IPS-15b (cell line): ENCODE measurements at regions not wholly inside any gene's neighbourhood (a gene's known extent, or its start where the extent isn't known, plus 50 kb on each side); places are given as distances from the start of the nearest gene placed in this dataset.
A peak's percentile ranks its signal among the peaks of the same experiment; 100 is the strongest.

Experiments used
- H3K27me3 ChIP-seq: one replicate; pipeline ENCODE4 v1.6.1; 2013; ENCODE audit warnings: low read length; ENCODE audit not compliant: control insufficient read depth, insufficient read depth
- H3K36me3 ChIP-seq: one replicate; pipeline ENCODE4 v1.6.1; 2013; ENCODE audit warnings: low read length; ENCODE audit not compliant: control insufficient read depth, insufficient read depth
- H3K4me1 ChIP-seq: one replicate; pipeline ENCODE4 v1.6.1; 2013; ENCODE audit warnings: mild to moderate bottlenecking, low read length; ENCODE audit not compliant: control insufficient read depth, insufficient read depth
- H3K4me3 ChIP-seq: one replicate; pipeline ENCODE4 v1.5.1; 2013; ENCODE audit warnings: low read depth, low read length
- H3K9ac ChIP-seq: one replicate; pipeline ENCODE4 v1.6.1; 2013; ENCODE audit warnings: low read depth, mild to moderate bottlenecking, low read length
- H3K9me3 ChIP-seq: one replicate; pipeline ENCODE4 v1.6.1; 2013; ENCODE audit warnings: mild to moderate bottlenecking, low read length; ENCODE audit not compliant: control insufficient read depth, insufficient read depth

DNA sequence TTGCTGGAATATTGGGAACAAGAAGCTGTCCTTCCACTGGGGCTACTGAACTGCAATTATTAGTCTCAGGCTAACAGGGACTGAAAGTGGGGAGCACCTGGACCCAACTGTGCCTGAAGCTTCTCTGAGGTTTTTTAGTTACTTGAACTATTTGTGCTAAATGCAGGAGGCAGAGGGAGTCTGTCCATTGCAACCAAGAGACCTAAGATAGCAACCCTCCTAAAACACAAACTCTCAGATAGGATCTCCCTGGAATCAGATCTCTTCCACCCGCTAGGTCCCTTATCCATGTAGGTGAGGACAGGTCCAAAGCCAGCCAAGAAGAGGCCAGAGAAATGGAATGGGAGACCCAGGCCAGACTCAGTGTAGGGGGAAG is 58.1 kb downstream of the NCOR2 start:
- peaks cover 20% of the 10 kb centered on the region for H3K4me1 ChIP-seq
- H3K9ac ChIP-seq = no peak overlapping the region
- no peaks in the 10 kb centered on the region for H3K36me3 ChIP-seq
- no peak overlapping the region for H3K4me3 ChIP-seq
- H3K9me3 ChIP-seq = no peaks in the 10 kb centered on the region
- no peaks in the 10 kb centered on the region for H3K27me3 ChIP-seq

DNA sequence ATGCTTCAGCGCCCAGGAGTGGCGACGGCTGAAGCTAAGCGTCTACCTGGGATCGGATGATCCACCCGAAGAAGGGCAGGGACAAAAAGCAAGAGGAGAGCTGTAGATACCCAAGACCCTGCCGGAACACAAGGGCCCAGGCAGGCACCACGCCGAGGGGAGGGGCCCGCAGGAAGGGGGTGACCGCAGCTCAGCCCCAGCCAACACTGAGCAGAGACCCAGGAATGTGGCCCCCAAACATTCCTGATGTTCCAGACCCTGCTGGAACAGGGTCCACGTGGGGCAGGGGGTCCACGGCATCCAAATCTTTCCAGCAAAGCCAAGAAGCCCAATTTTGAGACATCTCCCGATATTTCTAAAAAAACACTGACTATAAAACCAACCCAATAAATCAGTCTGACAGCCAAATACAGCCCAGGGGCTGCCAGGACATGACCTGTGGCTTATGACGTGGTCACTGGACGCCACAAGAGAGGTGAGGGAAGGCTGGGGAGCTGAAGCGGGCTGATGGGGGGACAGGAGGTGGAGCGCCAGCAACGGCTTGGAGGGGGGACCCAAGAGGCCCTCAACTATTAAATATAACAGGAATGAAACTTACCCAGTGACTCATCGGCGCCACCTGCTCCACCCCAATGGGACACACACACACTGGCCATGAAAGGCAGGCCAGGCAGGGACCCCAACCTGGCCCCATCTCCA is 58.9 kb downstream of the NCOR2 start:
- H3K9ac ChIP-seq = no peak overlapping the region
- H3K4me1 ChIP-seq = peaks cover 17% of the 10 kb centered on the region
- H3K27me3 ChIP-seq = no peaks in the 10 kb centered on the region
- H3K4me3 ChIP-seq = no peak overlapping the region
- no peaks in the 10 kb centered on the region for H3K36me3 ChIP-seq
- no peaks in the 10 kb centered on the region for H3K9me3 ChIP-seq

DNA sequence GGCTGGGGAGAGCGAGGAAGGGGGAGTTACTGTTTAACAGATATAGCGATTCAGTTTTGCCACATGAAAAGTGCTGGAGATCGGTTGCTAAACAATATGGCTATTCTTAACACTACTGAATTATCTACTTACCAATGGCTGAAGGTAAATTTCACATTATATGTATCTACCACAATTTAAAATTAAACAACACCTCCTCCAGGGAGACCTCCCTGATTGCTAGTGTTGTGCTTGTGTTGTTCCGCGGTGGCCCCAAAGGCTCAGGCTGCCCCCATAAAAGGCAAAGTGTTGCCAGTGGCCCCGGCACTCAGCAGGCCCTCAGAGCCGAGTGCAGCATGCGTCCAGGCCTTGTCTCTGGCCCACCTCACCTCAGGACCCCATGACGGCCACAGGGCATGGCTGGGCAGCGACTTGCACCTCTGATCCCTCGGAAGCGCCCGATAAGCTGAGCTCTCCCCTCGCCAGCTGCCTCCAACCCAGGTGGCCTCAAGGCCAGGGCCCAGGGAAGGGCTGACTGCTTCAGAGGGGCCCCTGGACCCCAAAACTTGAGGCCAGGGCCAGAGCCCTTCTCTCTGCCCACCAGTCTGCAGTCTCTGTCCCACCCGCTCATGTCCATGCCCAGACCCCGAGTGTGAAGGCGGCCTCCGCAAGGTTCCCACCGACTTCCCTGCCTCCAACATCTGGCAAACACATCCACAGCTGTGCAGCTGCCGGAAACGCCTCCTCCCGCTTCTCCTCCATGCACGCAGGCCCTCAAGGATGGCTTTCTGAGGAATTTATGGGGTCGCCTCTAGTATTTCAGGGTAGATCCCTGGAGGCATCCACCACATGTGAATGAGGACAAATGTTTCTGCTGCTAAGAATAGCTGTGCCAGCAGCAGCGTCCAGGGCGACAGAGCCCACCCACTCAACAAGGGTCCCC is 60.0 kb downstream of the NCOR2 start:
- Histone ChIP-seq H3K27me3 (no peaks in the 10 kb centered on the region), H3K9me3 (no peaks in the 10 kb centered on the region), H3K9ac (no peak overlapping the region), H3K4me3 (no peak overlapping the region), H3K36me3 (no peaks in the 10 kb centered on the region), H3K4me1 (peaks cover 7% of the 10 kb centered on the region)

DNA sequence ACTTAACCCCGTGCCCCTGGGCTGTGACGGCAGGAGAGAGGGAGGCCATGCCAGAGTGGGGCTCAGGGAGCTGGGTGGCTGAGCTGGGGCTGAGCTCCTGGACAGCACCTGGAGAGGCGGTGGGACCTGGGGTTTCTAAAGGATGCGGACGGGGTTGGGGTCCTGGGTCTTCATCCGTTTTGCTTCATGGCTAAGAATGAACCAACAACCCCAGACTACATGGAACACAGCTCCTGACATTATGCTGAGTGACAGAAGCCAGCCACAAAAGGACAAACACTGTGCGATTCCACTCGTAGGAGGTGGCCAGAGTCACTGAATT is 60.6 kb downstream of the NCOR2 start:
- Histone ChIP-seq H3K4me1 (peaks cover 7% of the 10 kb centered on the region), H3K9me3 (no peaks in the 10 kb centered on the region), H3K36me3 (no peaks in the 10 kb centered on the region), H3K27me3 (no peaks in the 10 kb centered on the region), H3K4me3 (no peak overlapping the region), H3K9ac (no peak overlapping the region)

DNA sequence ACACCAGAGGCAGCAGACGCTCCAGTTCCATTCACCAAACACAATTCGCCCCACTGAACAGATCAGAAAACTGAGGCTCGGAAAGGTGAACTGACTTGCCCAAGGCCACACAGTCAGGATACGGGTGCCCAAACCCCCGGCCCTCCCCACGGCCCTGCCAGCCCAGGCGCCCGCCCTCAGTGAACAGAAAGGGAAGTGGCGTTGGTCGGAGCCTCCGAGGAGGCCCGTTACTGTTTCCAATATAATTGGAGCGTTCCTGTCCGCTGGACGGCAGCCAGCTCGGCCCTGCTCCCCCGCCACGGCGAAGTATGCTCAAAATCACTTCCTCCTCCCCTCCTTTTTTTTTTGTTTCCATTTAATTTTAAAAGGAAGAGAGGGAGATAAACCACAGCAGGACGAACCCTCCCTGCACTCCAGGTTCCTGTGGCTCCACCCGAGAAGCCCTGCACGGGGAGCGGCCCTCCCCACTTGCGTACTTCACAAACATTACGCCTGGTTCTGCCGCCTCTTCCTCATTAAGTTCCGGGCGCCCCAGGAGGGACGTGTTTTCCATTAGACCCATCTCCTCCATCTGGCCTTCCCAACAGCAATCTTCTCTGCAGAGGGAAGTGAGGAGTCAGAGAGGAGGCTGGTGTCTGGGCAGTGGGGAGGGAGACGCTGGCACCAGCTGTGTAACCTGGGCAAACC is 61.1 kb downstream of the NCOR2 start:
- Histone ChIP-seq H3K4me1 (peaks cover 7% of the 10 kb centered on the region), H3K4me3 (no peak overlapping the region), H3K9ac (no peak overlapping the region)

DNA sequence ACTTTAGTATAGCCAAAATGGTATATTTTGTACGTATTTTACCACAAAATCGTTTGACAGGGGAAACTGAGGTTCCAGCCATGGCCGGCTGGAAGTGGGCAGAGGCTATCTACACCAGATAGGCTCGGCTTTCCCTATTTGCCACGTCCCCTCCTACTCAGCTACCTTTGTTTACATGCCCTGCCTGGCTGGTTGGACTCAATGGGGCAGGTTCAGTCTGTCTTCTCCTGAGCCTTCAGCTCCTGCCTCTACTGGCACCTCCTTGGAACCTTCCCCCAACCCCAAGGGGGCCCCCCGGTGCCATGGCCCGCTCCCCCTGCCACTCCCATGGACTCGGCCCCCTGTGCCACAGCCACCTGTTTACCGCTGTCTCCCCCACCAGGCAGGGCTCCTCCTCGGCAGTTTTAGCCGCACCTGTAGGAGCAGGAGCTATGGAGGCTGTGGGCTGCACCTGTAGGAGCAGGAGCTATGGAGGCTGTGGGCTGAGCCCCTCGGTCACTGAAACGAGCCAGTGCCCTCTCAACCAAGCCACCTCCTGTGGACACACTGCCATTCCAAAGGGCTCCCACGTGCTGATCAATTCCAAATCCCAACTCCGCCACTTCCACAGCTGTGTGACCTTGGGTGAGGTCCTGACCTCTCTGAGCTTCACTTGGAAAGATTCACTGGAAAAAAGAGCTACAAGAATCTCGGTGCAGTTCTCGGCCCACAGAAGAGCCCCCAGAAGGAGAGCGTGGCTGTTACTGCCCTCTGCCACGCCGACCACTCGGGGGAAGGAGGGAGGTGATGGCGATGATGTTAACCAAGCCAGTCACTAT is 62.2 kb downstream of the NCOR2 start:
- H3K9me3 ChIP-seq = no peaks in the 10 kb centered on the region
- peaks cover 7% of the 10 kb centered on the region for H3K4me1 ChIP-seq
- no peak overlapping the region for H3K4me3 ChIP-seq
- H3K36me3 ChIP-seq = no peaks in the 10 kb centered on the region
- H3K9ac ChIP-seq = no peak overlapping the region
- H3K27me3 ChIP-seq = no peaks in the 10 kb centered on the region

More for the DNA sequence above, 61.1 kb downstream of the NCOR2 start:
- Histone ChIP-seq H3K9me3 (no peaks in the 10 kb centered on the region), H3K27me3 (no peaks in the 10 kb centered on the region), H3K36me3 (no peaks in the 10 kb centered on the region)

DNA sequence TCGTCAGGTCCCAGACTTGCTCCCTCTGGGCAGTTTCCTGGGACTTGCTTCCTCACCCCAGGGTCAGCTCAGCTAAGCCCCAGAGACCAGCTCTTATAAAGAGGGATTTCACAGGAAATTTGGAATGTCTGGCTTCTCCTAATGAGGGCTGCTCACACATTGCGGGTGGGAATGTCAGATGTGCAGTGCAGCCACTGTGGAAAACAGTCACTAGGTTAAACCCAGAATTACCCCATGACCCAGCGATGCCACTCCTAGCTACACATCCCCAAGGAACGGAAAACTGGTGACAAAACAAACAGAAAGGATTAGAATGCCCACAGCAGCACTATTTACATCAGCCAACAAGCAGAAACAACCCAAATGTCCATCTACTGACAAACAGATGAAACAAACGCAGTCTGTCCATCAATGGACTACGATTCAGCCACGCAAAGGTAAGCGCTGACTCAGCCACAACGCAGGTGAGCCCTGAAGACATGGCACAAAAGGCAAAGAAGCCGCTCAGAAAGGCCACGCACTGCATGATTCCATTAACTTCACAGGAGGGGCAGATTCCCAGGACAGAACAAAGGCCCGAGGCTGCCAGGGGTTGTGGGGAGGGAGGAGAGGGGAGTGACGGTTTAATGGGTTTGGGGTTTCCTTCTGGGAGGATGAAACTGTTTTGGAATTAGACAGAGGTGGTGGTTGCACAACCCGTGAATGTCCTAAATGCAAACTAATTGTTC is 63.0 kb downstream of the NCOR2 start:
- no peaks in the 10 kb centered on the region for H3K9me3 ChIP-seq
- H3K4me1 ChIP-seq = peaks cover 9% of the 10 kb centered on the region
- H3K4me3 ChIP-seq = no peak overlapping the region
- H3K9ac ChIP-seq = no peak overlapping the region
- H3K36me3 ChIP-seq = no peaks in the 10 kb centered on the region
- H3K27me3 ChIP-seq = no peaks in the 10 kb centered on the region

DNA sequence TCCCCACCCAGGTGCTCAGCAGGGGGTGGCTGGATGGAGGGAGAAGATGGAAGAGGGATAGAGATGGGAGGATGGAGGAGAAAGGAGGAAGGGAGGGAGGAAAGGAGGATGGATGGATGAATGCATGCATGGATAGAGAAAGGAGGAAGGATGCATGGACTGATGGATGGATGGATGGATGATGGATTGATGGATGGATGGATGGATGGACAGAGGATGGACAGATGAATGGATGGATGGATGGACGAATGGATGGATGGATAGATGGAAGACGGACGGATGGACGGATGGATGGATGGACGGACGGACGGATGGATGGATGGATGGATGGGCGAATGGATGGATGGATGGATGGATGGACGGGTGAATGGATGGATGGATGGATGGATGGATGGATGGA is 64.1 kb downstream of the NCOR2 start:
- Histone ChIP-seq H3K4me3 (no peak overlapping the region), H3K9ac (no peak overlapping the region), H3K4me1 (peaks cover 6% of the 10 kb centered on the region), H3K27me3 (no peaks in the 10 kb centered on the region), H3K9me3 (no peaks in the 10 kb centered on the region), H3K36me3 (peaks cover 3% of the 10 kb centered on the region)

DNA sequence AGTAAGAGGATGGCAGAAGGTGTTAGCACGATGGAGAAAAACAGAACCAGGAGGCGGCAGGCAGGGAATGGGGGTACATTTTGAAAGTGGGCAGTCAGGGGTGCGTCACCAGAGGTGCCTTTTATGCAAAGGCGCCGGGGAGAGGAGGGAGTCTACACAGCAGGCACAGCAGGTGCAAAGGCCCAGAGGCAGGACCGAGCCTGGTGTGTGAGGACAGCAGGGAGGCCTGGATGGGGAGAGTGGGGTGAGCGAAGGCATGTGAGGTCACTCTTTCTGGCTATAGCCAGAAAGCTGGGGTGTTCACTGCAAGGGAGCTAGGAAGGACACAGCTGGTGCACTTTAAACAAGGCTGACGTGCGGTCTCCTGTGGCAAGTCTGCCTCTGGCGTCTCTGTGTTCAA is 65.0 kb downstream of the NCOR2 start:
- no peak overlapping the region for H3K9ac ChIP-seq

DNA sequence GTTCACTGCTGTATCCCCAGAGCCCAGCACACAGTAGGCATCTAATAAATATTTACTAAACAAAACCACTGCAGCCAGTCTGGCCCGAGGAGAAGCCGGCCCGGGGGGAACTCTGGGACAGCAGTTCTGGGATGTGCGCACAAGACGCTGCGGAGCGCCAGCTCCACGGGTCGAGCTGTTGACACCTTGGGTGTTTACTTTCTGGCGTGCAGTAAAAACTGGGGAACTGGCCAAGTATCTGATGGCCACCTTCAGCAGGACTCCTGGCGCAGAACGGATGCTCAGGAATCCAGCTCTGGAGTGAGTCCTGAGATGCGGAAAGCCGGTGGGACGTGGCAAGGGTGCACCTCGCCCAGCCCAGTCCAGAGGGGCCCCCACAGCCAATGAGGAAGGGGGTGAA is 65.6 kb downstream of the NCOR2 start:
- H3K36me3 ChIP-seq = peaks cover 3% of the 10 kb centered on the region
- no peak overlapping the region for H3K9ac ChIP-seq
- H3K4me3 ChIP-seq = no peak overlapping the region
- no peaks in the 10 kb centered on the region for H3K9me3 ChIP-seq
- H3K4me1 ChIP-seq = peaks cover 6% of the 10 kb centered on the region
- H3K27me3 ChIP-seq = no peaks in the 10 kb centered on the region

More for the DNA sequence above, 65.0 kb downstream of the NCOR2 start:
- peaks cover 6% of the 10 kb centered on the region for H3K4me1 ChIP-seq
- no peak overlapping the region for H3K4me3 ChIP-seq
- peaks cover 3% of the 10 kb centered on the region for H3K36me3 ChIP-seq
- no peaks in the 10 kb centered on the region for H3K9me3 ChIP-seq
- no peaks in the 10 kb centered on the region for H3K27me3 ChIP-seq

DNA sequence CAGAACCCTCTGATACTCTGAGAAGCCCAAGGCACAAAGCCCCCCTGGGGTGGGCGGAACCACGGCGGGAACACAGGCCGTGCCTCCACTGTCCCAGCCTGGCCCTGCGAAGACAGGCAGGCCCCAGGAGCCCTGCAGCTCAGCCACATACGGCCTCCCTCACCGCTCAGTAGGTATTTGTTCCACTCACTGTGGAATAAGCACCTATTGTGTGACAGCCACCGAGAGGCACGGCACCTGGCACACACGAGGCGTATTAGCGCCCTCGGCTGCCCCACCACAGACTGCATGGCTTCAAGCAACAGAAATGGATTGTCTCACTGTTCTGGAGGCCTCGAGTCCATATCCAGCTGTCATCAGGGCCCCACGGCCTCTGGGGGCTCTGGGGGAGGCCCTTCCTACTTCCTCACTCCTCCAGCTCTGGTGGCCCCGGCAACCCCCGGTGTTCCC is 66.3 kb downstream of the NCOR2 start:
- Histone ChIP-seq H3K4me3 (no peak overlapping the region), H3K9ac (peak overlapping the region; percentile 60), H3K27me3 (no peaks in the 10 kb centered on the region), H3K9me3 (no peaks in the 10 kb centered on the region), H3K36me3 (peaks cover 3% of the 10 kb centered on the region), H3K4me1 (peaks cover 6% of the 10 kb centered on the region)
